NCI-H2107 (cell line): ENCODE measurements at regions not wholly inside any gene's neighbourhood (a gene's known extent, or its start where the extent isn't known, plus 50 kb on each side); places are given as distances from the start of the nearest gene placed in this dataset.
A peak's percentile ranks its signal among the peaks of the same experiment; 100 is the strongest.
"Not testable (repeated sequence)": the region's sequence is repeated elsewhere in the genome, so short reads cannot be mapped to it uniquely, and the experiment has no call there.

Experiments used
- DNase-seq: peaks from one replicate; lab custom pipeline; 2025; lab: John Stamatoyannopoulos, UW

DNA sequence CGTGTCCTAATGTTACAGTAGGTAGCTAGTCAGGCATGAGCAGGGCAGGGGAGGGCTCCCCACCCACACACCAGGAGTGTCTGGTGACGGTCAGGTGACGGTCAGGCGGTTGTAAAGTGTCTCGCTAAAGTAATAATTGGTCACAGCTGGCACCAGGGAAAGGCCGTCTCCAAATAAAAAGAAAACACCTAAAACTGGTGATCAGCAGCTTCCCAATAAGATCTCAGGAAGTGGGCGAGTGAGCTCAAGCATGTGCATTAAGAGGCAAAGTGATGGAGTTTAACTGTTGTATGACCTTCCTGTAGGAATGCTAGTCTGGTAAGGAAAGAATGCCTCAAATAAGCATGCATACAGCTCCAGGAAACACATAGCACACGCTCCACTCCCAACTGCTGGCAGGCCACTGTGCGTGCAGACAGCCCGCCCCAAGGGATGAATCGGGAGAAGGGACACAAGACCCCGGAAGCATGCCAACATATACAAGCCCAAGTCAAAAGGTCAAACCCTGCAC lies 177.1 kb downstream of the RNF144A start:
- no peak for DNase-seq

DNA sequence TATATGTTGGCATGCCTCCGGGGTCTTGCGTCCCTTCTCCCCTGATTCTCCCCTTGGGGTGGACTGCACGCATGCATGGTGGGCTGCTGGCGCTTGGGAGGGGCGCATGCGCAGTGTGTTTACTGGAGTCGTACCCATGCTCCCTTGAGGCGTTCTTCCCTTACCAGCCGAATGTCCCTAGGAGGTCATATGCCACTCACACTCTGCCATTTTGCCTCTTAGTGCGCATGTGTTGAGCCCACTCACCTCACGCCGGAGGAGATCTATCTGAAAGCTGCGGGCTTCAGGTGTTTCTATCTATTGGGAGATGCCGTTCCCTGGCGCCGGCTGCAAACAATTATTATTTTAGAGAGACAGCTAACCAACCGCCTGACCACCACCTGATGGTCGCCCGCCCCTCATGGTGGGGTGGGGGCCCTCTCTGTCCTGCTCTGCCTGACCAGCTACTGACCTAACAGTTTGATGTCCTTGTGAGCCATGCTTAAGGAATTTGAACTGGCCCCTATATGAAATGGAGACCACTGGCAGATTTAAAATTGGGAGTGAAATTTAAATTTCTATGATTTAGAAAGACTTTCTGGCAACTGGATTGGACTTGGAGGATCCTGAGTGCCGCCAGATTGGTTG lies 179.6 kb downstream of the RNF144A start:
- no peak for DNase-seq

DNA sequence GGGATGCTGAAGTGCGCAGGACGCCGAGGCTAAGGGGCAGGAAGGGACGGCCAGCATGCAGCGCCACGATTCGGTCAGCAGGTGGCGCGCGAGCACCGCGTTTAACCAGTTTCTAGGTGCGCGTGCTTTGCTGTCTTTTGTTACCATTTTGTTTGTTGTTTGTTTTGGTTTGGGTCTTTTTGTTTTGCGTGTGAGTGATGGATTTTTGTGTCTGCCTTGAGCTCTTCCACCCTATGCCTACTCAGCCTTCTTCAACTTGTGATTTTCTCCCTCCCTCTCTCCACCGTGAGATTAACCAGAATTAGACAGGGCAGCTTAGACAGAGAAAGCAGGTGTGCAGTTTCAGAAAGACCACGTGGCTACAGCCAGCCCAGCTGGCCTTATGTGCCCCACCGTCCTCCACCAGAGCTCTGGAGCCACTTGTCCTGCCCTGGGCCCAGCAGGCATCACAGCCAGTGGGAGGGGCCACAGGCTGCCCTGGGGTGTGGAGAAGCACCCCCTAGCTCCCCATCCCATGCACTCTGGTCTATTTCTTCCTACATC lies 180.2 kb downstream of the RNF144A start:
- DNase-seq, result peak; percentile 74

DNA sequence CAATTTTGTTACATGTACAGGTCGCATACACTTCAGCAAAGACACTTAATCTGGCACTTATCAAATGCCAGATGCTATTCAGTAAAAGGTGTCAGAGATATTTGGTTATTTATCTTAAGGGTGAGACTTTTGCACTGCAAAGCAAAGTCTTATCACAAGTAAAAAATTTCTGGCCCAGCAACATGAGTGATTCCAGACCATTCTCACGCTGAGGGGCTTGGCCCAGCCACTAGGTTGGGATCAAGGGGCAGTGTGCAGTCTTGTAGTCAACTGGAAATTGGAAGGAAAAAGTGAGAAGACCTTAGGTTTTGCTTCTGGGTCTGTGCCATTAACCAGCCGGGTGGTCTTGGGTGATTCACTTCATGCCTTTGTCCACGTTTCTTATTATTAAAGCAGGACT lies 181.6 kb downstream of the RNF144A start:
- DNase-seq, result no peak

DNA sequence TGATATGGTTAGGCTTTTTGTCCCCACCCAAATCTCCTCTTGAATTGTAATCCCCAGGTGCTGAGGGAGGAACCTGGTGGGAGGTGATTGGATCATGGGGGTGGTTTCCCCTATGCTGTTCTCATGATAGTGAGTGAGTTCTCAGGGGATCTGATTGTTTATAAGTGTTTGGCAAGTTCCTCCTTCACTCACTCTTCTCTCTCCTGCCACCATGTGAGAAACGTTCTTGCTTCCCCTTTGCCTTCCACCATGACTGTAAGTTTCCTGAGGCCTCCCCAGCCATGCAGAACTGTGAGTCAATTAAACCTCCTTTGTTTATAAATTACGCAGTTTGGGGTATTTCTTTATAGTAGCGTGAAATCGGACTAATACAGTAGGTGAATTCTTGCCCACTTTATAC lies 182.5 kb downstream of the RNF144A start:
- not testable (repeated sequence) for DNase-seq

DNA sequence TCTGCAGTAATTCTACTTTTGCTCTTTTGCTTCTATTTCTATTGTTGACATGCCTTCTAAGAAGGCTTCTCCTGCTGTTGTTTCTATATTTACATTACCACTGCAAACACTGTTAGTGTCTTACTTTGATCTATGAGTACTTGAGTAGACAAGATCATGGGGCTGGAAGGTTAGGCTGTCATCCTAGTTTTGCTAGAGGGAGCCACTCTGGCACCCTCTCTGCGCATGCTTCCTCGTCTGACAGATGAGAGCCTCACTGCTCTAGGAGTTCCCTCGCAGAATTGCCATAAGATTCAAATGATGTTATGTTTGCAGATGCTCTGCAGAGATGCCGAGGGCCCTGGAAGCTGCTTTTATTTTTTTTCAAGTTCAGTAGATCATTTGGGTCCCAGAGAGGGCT lies 185.6 kb downstream of the RNF144A start:
- DNase-seq, result no peak

DNA sequence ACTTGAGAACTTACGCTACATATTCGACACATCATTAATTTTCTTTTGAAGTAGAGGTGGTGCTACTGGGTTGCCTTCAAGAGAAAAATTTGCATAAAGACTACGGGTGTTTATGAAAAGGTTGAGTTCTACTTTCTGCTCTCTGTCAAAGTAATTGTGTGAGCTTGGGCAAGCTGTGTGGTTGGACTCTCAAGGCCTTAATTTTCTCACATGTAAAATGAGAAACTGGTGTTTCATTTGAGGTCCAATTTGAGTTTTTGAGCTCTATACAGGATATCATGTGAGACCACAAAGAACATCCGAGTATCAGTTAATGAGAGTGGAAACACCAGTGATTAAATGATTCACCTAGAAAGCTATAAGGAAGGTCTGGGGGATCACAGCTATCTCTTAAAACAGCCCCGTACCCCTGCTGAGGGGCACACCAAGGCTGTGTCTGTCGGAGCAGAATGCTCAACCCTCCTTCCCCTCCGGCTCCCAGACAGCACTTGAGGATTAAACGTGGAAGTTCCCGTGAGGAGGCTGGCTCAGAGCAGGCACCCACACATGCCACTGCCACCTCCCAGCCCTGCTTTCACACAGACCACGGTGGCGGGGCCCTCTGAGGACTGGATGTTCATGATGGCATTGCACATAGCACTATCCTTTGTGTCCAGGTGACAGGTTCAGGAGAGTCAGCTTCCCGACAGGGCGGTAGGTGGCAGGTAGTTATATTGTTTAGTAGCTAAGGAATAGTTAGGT lies 191.8 kb downstream of the RNF144A start:
- DNase-seq, result no peak

DNA sequence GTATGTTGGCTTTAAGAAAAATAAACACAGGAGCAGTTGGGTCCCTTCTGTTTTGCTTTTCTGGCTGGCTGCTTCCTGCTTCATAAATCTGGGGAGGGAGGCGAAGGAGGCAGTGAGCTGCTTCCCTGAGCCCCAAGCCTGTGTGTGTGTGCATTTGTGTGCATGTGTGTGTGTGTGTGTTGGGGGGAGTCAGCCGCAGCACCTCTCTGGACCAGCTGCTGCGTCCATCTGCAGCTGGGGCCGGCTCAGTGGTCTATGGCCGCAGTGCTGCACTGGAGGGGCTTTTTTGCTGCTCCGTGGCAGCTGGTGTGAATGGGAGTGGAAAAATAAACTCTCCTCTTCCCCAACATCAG lies 192.3 kb downstream of the RNF144A start:
- DNase-seq, result no peak

DNA sequence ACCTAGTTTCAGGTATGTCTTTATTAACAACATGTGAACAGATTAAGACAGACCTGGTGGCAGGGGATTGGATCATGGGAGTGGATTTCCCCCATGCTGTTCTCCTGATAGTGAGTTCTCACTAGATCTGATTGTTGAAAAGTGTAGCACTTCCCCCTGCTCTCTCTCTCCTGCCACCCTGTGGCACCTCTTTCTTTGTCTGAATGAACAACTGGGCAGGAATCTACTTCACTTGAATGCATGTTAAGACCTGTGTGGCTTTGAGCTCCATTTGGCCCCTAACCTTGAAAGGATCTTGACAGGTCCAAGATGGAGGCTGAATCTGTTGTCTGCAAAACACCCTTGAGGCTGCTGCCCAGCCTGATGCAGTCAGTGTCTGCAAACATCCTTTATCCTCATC lies 194.4 kb downstream of the RNF144A start:
- DNase-seq, result no peak

DNA sequence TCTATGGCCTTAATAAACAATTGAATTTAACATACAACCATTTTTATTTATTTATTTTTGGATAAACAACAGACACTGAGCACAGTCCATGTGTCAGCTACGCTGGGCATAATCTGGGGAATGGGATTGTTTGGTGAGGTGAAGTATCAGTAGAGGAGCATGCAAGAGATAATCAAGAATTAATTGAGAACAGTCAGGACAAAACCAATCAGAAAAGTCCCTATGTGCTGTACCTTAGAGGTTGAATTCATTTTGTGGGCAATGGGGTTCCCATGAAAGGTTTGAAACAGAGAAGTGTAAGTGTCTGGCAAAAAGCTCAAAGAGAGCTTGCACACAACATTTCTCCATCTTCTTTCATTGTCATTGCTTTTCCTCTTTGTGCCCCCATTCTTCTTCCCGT lies 198.2 kb downstream of the RNF144A start:
- DNase-seq, result no peak

DNA sequence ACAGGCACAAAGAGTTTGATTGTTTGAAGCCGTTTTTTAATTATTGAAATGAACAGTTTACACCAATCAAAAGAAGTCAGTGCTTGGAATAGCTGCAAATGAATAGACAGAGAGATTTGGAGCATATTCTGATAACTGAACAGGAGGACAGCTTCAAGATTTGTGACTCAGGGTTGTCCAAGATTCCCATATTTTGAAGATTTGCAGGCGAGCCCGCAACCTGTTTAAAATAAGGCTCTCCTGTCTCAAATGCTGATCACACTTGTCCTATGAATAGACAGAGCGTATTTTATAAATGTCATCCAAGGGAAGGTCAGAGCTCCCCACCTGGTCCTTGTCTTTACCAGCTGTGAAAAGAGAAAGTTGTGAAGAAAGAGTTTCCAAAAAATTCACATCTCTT lies 198.7 kb downstream of the RNF144A start:
- no peak for DNase-seq

DNA sequence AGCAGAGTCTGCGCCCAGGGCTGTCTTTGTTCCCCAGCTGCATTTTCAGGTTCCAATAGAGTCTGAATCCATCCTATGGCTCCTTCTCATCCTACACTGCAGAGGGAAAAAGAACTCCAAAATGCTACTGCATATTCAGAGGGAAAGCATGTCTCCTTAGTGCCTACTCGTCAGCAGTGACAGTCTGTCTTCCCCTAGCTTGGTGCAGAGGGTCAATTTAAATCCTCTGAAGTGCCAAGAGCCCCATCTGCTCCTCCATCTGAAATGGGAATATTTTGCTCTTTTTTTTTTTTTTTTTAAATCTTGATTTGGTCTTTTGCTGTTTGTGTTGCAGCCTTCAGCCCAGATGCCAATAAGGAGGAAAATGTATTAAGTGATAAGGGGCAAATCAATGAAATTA lies 199.3 kb downstream of the RNF144A start:
- DNase-seq, result no peak

DNA sequence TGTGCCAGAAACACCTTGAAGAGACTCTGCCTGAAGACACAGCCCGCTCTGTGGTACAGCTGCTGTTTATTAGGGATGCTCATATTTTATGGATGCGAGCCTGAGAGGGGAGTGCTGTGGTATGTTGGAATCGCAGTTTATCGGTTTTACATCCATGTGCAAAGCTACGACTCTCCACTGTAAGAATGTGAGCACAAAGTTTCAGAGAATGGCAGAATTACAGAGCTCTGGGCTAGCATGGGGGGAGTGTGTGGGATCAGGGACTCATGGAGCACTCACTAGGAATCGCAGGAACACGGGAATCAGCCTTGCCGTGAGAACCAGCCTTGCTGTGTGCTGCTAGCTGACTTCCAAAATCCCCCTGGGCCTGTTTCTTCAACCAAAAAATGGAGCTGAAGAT lies 199.9 kb downstream of the RNF144A start:
- no peak for DNase-seq

DNA sequence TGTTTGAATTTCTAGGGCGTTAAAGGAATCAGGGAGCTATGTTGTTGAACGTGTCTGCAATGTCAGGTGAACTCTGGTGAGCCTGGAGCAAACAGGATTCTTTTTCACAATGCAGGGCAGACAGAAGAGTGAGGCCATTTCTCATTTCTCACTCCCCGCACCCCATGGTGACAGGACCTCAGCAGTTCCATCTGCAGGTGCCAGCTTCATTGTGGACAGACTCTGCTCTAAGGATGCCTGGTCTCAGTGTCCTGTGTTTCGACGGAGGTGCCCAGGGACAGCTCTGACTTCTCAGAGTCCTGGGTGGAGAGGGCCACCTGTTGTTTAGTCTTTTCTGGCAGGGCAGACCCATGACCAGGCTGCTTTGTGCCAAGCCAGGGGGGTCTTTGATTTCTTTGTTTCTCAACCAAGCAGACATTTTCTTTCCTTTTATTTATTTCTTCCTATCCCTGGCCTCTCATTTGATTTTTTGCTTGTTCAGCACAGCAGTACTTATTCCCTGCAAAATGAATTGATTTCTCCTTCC lies 201.5 kb downstream of the RNF144A start:
- DNase-seq, result no peak

DNA sequence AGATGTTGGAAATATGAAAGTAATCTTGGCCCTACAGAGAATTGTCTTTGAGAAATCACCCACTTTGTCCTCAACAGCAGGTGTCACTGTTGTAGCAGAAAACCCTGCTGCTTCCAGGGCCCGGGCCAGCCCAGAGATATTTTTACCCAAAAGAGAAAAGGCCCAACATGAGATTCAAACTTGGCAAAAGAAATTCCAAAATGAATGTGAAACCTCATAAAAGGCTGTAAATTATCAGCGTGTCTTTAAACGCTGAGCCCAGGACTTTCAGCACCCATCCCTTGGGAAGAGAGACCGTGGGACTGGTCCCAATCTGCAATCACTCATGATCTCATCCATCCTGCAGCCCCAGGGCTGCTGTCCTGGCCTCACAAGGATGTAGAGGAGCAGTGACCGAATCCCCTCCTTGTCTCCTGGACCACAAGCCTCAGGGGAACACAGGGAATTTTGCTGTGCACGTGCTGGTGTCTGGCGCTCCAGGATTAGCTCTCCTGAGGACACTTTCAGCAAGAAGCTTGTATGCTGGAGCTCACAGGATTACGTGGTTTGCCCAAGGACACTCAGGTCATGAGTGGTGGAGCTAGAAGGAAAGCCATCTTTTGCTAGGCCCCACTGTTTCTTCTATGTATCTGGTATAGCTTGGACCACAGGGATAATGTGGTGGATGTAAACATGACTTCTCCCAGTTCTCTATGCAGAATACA lies 202.1 kb downstream of the RNF144A start:
- DNase-seq, result no peak

DNA sequence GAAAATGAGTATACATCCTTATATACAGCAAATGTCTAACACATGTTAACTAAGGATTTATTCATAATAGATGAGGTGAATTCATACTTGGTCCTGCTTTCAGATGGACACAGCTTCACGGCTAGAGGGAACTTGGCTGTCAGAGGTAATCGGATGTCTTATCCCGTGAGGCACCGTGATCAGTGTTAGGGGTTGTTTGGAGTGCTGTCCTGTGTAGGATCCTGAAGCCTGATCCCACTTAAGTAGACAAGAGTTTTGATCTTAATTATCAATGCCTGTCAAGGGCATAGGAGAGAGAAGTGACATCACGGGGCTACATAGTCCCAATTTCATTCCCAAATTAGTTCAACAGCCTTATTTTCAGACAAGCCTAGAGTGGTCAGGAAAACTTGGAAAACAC lies 204.6 kb downstream of the RNF144A start:
- no peak for DNase-seq

DNA sequence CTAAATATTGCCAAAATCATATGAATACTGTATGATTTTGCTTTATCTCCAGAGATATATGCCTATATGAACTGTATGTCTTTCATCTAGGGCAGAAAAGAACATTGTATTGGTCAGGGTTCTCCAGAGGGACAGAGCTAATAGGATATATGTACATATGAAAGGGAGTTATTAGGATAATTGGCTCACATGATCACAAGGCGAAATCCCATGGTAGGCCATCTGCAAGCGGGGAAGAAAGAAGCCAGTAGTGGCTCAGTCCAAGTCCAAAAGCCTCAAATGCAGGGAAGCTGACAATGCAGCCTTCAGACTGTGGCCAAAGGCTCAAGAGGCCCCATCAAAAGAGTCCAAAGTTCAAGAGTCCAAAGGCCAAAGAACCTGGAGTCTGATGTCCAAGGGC lies 209.9 kb downstream of the RNF144A start:
- DNase-seq, result no peak

DNA sequence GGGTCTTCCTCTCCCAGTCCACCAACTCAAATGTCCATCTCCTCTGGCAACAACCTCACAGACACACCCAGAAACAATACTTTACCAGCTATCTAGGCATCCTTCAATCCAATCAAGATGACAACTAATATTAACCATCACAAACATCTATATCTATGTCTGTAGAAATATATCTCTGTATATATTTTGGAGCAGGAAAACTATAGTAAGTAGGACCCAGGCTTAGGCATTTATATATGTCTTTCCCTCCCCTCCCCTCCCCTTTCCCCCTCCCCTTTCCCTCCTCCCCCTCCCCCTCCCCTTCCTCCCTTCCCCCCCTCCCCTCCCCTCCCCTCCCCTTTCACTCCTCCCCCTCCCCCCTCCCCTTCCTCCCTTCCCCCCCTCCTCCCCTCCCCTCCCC lies 210.5 kb downstream of the RNF144A start:
- DNase-seq, result no peak

DNA sequence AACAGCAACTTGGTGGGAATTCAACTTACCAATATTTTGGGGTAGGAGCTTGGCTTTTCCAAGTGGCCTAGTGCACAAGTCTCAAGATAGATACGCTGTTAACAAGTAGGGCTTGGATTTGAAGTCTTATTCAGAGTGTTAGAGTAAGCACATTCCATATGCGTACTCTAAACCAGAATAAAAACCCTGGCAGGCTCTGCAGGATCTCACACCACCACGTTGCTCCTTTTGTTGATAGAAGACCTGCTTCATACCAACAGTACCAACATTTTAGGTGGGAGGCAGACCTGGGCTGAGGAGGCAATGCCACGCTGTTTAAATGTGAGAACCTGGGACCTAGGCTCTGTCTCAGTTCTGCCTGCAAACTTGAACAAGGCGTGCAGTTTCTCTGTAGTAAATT lies 214.0 kb downstream of the RNF144A start:
- DNase-seq, result no peak

DNA sequence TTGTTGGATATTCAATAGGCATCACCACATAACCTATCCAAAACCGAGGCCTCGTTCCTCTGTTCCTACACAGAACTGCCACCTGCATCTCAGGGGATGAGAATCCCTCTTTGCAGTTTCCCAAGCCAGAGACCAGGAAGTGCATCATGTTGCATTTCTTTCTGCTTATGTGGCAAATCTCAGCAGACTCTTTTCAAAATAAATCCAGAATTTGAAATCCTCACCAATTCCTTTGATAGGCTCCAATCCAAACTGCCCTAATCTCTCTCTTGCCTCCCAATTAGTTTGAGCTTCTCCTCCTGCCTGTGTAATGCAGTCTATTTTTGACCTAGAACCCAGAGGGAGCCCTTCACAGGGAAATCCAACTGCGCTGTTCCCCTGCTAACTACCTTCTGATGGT lies 215.5 kb downstream of the RNF144A start:
- DNase-seq, result no peak

DNA sequence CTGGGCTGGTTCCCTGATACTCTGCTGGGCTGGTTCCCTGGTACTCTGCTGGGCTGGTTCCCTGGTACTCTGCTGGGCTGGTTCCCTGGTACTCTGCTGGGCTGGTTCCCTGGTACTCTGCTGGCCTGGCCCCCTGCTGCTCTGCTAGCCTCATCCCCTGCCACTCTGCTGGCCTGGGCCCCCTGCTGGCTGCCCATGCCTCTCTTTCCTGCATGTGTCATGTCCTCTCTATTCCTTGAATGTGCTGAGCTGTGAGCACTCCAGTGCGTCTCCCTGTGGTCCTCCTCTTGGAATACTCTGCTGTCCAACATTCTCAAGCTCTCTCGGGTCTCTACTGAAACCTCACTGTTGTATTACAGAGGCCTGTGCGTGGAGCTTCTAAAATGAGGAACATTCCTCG lies 216.3 kb downstream of the RNF144A start:
- DNase-seq, result no peak

DNA sequence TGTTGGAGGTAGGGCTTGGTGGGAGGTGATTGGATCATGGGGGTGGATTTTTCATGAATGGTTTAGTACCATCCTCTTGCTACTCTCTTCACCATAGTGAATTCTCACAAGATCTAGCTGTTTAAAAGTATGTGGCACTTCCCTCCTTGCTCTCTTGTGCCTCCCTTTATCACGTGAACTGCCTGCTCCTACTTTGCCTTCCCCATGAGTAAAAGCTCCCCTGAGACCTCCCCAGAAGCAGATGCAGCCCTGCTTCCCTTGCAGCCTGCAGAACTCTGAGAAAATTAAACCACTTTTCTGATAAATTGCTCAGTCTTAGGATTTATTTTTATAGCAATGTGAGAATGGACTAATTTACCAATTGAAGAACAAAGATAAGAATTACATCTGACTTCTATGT lies 223.1 kb downstream of the RNF144A start:
- no peak for DNase-seq

DNA sequence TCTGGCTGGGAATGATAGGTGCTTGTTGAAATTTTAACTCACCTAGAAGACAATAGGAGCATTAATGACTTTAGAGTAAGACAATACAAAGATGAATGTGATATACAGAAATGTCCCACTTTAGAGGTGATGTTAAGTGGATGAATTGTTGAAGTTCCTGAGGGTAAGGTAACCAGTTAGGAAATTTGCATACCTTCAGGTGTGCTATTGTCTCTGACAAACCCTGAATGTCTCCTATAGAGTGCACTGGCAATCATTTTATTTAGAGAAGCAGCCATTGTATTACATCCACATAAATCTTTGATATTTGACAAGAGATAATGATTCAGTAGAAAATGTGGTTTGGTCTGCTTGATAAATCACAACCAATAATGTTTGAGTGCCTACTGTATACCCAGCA lies 228.5 kb downstream of the RNF144A start:
- DNase-seq, result no peak
